ENCODE measurements at regions not wholly inside any gene's neighbourhood (a gene's known extent, or its start where the extent isn't known, plus 50 kb on each side); places are given as distances from the start of the nearest gene placed in this dataset.
"Not testable (repeated sequence)": the region's sequence is repeated elsewhere in the genome, so short reads cannot be mapped to it uniquely, and the experiment has no call there.

GRCh38 chr7:9711259-9711918, 1262.3 kb upstream of the PHF14 start:
- DNase-seq (ENCODE audit: low read depth): no peak

GRCh38 chr7:9718071-9718661, 1255.5 kb upstream of the PHF14 start:
- no peak for DNase-seq (ENCODE audit: low read depth)

DNA sequence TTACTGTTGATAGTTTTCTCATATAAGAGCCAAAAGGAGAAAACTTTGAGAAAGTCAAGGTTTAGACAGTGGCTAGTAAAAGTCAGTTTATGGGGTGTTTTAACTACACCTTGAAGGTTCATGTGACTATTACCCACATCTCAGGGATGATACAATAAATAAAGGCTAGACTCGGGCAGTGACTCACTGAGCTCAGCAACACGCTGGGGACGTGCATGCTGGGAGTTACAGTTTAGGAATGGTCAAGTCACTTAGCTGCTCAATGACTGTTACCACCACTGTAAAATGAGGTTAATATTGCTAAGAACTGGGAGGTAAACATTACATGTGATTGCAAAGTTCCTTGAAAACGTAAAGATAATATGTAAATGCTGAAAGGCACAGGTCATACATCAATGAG, 1254.4 kb upstream of the PHF14 start:
- no peak for DNase-seq (ENCODE audit: low read depth)

GRCh38 chr7:9719721-9720120, 1254.0 kb upstream of the PHF14 start:
- no peak for DNase-seq (ENCODE audit: low read depth)

DNA sequence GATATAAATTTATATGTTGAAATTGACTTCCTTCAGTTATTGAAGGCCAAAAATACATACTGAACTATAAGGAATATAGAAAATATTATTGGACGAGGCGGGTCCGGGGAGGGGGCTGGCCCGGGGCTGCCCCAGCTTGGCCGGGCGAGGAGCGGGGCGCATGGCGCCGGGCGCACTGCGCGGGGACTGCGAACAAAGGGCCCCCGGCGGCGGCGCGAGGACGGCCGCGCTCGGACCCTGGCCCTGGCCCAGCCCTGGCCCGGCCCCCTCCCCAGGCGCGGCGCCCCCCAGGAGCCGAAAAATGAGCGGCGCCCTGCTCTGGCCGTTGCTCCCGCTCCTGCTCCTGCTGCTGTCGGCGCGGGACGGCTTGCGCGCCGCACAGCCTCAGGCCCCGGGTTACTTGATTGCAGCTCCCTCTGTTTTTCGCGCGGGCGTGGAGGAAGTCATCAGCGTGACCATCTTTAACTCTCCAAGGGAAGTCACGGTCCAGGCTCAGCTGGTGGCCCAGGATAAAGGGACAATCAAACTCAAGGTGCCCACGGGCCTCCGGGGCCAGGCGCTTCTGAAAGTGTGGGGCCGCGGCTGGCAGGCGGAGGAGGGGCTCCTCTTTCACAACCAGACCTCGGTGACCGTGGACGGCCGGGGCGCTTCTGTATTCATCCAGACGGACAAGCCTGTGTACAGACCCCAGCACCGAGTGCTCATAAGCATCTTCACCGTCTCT, 1247.6 kb upstream of the PHF14 start:
- not testable (repeated sequence) for DNase-seq (ENCODE audit: low read depth)

GRCh38 chr7:9726811-9727210, 1246.9 kb upstream of the PHF14 start:
- not testable (repeated sequence) for DNase-seq (ENCODE audit: low read depth)

DNA sequence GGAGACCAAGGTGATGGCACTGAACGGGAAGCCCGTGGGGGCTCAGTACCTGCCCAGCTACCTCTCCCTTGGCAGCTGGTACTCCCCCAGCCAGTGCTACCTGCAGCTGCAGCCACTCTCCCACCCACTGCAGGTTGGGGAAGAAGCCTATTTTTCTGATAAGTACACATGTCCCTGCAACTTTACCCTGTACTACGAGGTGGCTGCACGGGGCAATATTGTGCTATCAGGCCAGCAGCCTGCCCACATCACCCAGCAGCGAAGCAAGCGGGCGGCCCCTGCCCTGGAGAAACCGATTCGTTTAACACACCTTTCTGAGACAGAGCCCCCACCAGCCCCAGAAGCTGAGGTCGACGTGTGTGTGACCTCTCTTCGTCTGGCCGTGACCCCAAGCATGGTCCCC, 1246.2 kb upstream of the PHF14 start:
- DNase-seq (ENCODE audit: low read depth): not testable (repeated sequence)

GRCh38 chr7:9728014-9728657, 1245.5 kb upstream of the PHF14 start:
- not testable (repeated sequence) for DNase-seq (ENCODE audit: low read depth)

- no peak for DNase-seq (ENCODE audit: low read depth)
These were observed 1221.6 kb upstream of the PHF14 start for GRCh38 chr7:9752033-9752432.

GRCh38 chr7:9761224-9761623, 1212.4 kb upstream of the PHF14 start:
- no peak for DNase-seq (ENCODE audit: low read depth)

GRCh38 chr7:9776900-9777299, 1196.8 kb upstream of the PHF14 start:
- DNase-seq (ENCODE audit: low read depth): no peak

- DNase-seq (ENCODE audit: low read depth): no peak
These were observed 1195.3 kb upstream of the PHF14 start for GRCh38 chr7:9778367-9778766.

DNA sequence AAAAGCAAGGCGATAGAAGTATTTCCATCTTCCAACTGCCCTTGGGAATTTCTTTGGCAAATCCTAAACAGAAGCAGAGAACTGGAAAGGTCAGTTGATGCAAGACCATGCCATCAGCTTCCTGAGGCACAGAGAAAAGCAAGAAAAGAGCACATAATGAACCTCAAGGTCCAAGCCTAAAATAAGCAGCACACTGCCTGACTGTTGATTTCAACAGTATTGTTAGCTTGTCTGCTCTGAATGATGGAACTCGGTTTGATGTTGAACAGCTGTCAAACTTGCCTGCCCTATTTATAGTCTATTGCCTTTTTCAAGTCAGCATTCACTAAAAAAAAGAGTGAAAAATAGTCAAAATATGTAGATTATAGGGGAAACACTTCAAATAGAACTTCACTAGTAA, 1192.0 kb upstream of the PHF14 start:
- DNase-seq (ENCODE audit: low read depth): no peak

- no peak for DNase-seq (ENCODE audit: low read depth)
These were observed 1191.4 kb upstream of the PHF14 start for GRCh38 chr7:9782275-9782674.

GRCh38 chr7:9785211-9785610, 1188.5 kb upstream of the PHF14 start:
- no peak for DNase-seq (ENCODE audit: low read depth)

DNA sequence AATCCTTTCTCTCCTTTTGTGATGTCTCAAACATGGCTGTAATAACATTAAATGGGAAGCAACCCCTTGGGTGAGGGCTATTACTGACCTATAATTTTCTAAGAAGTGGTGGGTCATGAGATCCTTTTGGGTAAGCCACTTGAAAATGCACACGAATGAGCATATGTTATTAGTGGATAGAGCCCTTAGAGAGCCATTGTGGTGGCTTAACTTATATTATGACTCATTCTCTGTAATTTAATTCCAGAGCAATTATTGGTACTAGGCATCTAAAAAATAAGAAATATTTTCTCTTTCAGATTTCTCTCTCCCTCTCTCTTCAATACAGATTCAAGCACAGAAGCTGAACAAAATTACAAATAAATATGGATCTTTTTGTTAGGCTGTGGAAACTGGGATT, 1177.4 kb upstream of the PHF14 start:
- DNase-seq (ENCODE audit: low read depth): no peak

GRCh38 chr7:9822458-9823290, 1151.0 kb upstream of the PHF14 start:
- DNase-seq (ENCODE audit: low read depth): no peak

DNA sequence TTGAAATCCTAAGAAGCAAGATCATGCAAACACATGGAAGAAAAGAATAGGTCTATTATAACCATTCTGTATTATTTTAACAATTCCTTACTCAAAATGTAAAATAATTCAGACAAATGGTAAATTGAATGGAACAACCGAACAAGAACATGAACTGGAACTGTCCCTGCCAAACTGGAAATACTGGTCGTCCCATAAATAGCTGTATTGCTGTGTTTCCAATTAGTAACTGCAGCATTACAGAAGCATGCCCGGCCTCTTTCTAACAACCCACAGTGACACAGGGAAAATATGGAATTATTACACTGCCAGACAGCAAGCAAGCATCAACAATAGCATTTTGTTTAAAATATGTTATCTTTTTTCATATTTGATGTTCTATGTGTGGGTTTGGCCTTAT, 1138.5 kb upstream of the PHF14 start:
- DNase-seq (ENCODE audit: low read depth): no peak

- no peak for DNase-seq (ENCODE audit: low read depth)
These were observed 1137.0 kb upstream of the PHF14 start for GRCh38 chr7:9836671-9837070.

DNA sequence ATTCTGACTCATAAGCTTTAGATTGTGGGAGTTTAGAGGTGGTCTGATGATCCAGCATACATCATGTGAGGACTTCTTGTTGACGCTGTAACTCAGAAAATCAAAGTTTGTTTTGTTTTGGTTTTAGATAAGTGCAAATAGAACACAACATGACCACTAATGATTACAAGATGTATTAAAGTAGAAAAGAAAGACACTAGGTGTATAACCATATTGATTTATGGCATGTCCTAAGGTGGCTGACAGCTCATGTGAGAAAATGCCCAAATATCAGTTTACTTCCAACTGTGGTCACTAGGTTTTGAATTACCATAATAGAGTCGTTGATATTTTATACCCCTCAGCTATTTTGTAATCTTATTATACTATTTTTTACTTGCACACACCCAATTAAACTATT, 1131.4 kb upstream of the PHF14 start:
- DNase-seq (ENCODE audit: low read depth): no peak

- DNase-seq (ENCODE audit: low read depth): no peak
These were observed 1126.8 kb upstream of the PHF14 start for GRCh38 chr7:9846902-9847301.

DNA sequence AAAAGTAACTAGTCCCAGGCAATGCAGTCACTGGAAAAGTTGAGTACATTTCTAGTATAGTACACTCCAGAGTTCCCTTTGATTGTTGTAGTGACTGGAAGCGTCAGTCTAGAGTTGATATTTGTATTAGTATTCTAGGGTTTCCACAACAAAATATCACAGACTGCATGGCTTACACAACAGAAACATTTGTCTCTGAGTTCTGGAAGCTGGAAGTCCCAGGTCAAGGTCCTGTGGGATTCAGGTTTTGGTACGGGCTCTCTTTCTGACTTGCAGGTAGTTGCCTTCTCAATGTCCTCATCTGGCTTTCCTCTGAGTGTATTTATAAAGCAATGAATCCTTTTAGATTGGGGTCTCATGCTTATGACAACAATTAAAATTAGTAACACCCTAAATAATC, 1119.1 kb upstream of the PHF14 start:
- DNase-seq (ENCODE audit: low read depth): no peak
